ENCODE measurements at regions not wholly inside any gene's neighbourhood (a gene's known extent, or its start where the extent isn't known, plus 50 kb on each side); places are given as distances from the start of the nearest gene placed in this dataset.

- Histone ChIP-seq H3K4me2 (ENCODE audit: insufficient read depth, low read length) (no peak overlapping the region), H3K4me3 (replicated peaks in 1 of 3; ENCODE audit: insufficient read depth in 1 of 3, low read depth in 1 of 3, low read length in 3 of 3) (no peak overlapping the region), H3K27ac (ENCODE audit: insufficient read depth, low read depth, low read length) (no peak overlapping the region), H3K9me3 (replicated peaks; ENCODE audit: control insufficient read depth, insufficient read depth, low read length) (no peaks in the 10 kb centered on the region), H2AFZ (ENCODE audit: low read depth, low read length) (no peak overlapping the region), H3K9ac (replicated peaks; ENCODE audit: extremely low read depth, insufficient read depth, low read length) (no peak overlapping the region), H3K9me1 (replicated peaks; ENCODE audit: control insufficient read depth, extremely low read depth, insufficient read depth, low read length) (no peaks in the 10 kb centered on the region), H3K4me1 (ENCODE audit: control insufficient read depth, extremely low read depth, insufficient read depth, low read length) (no peaks in the 10 kb centered on the region), H3K79me2 (ENCODE audit: control insufficient read depth, insufficient read depth, low read length) (no peaks in the 10 kb centered on the region), H3K27me3 (ENCODE audit: control insufficient read depth in 2 of 2, insufficient read depth in 2 of 2, low read length in 2 of 2) (no peaks in the 10 kb centered on the region), H4K20me1 (replicated peaks; ENCODE audit: control insufficient read depth, extremely low read depth, insufficient read depth, low read length) (no peaks in the 10 kb centered on the region), H3K36me3 (ENCODE audit: control insufficient read depth in 2 of 2, extremely low read depth in 1 of 2, insufficient read depth in 2 of 2, low read length in 2 of 2) (no peaks in the 10 kb centered on the region)
- DNase-seq (ENCODE audit: low read depth, low spot score): no peak
- POLR2A ChIA-PET: no interaction called here
- TF ChIP-seq JUN (IDR thresholded peaks at IDR 0.05; ENCODE audit: borderline replicate concordance, insufficient read depth, insufficient read length, low read depth): no peak
- no peak for TF ChIP-seq CTCF (IDR thresholded peaks at IDR 0.05; ENCODE audit: extremely low read depth in 1 of 2, insufficient read depth in 1 of 2, low read depth in 1 of 2, low read length in 2 of 2)
- no peak for TF ChIP-seq MAX (IDR thresholded peaks at IDR 0.05; ENCODE audit: insufficient read depth, insufficient read length)
- no peak for TF ChIP-seq POLR2A (IDR thresholded peaks at IDR 0.05; ENCODE audit: low read depth, low read length)
- no peak for TF ChIP-seq MYC (IDR thresholded peaks at IDR 0.05; ENCODE audit: low read depth, low read length)
- no peak for TF ChIP-seq EZH2 (IDR thresholded peaks at IDR 0.05; ENCODE audit: borderline replicate concordance, low read depth, low read length, severe bottlenecking)
- TF ChIP-seq POLR2AphosphoS5 (IDR thresholded peaks at IDR 0.05; ENCODE audit: insufficient read depth, low read depth, low read length): no peak
- TF ChIP-seq GATA2 (IDR thresholded peaks at IDR 0.05; ENCODE audit: insufficient read depth, insufficient read length, low read depth, low read length): no peak
- TF ChIP-seq FOS (IDR thresholded peaks at IDR 0.05; ENCODE audit: borderline replicate concordance, insufficient read depth, low read length): no peak
- CTCF ChIA-PET: no interaction called here
- intact Hi-C loops (cut with micrococcal nuclease): no loop called here
- BruUV-seq (replicated peaks): no TSS peak
- dilution Hi-C loops (cut with MboI; ENCODE audit: extremely low pct_ligation_motif_present, low sequenced_read_pairs): no loop called here
- no peak for FAIRE-seq
Measured at GRCh38 chr6:102571236-102571908, 1177.9 kb downstream of the GRIK2 start.

All from endothelial cell of umbilical vein (primary cell).